GM10248 (cell line): ENCODE measurements at regions not wholly inside any gene's neighbourhood (a gene's known extent, or its start where the extent isn't known, plus 50 kb on each side); places are given as distances from the start of the nearest gene placed in this dataset.
"Not testable (repeated sequence)": the region's sequence is repeated elsewhere in the genome, so short reads cannot be mapped to it uniquely, and the experiment has no call there.

Experiments
- CTCF ChIA-PET: fragments of 300-600 bp; sonication (Branson Sonifier 250); formaldehyde crosslinking; extraction: SDS; loops from one replicate; lab custom pipeline; 2021; ENCODE audit warnings: antibody characterized with exemption; lab: Yijun Ruan, JAX
- POLR2A ChIA-PET: fragments of 350-650 bp; sonication (Branson Sonifier 250); formaldehyde crosslinking; extraction: SDS; loops from one replicate; lab custom pipeline; 2020; ENCODE audit warnings: antibody characterized with exemption; lab: Yijun Ruan, JAX
- DNase-seq: peaks from one replicate; pipeline ENCODE4 v3.0.0; 2012; ENCODE audit errors: extremely low spot score
- TF ChIP-seq, protein P1 (sequence below): IDR thresholded peaks from 2 replicates; pipeline ENCODE4 v1.5.1; 2012; ENCODE audit warnings: mild to moderate bottlenecking, low read depth; ENCODE audit errors: extremely low read depth, missing control alignments, control extremely low read depth

DNA sequence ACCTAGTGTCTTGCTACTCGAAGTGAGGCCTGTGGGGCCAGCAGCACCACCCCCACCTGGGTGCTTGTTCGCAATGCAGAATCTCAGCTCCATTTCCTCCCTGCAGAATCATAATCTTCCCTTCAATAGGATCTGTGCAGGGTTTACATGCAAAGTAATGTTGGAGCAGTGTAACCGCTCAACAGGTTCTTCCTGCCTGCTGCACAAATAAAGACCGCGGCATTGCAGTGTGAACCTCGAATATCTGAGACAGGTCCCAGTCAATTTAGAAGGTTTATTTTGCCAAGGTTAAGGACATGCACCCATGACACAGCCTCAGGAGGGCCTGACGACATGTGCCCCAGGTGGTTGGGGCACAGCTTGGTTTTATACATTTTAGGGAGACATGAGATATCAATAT lies 119.2 kb downstream of the TLR5 start:
- TF ChIP-seq, protein P1, sequence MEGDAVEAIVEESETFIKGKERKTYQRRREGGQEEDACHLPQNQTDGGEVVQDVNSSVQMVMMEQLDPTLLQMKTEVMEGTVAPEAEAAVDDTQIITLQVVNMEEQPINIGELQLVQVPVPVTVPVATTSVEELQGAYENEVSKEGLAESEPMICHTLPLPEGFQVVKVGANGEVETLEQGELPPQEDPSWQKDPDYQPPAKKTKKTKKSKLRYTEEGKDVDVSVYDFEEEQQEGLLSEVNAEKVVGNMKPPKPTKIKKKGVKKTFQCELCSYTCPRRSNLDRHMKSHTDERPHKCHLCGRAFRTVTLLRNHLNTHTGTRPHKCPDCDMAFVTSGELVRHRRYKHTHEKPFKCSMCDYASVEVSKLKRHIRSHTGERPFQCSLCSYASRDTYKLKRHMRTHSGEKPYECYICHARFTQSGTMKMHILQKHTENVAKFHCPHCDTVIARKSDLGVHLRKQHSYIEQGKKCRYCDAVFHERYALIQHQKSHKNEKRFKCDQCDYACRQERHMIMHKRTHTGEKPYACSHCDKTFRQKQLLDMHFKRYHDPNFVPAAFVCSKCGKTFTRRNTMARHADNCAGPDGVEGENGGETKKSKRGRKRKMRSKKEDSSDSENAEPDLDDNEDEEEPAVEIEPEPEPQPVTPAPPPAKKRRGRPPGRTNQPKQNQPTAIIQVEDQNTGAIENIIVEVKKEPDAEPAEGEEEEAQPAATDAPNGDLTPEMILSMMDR = no peak
- ChIA-PET POLR2A (no interaction called here), CTCF (no interaction called here)

DNA sequence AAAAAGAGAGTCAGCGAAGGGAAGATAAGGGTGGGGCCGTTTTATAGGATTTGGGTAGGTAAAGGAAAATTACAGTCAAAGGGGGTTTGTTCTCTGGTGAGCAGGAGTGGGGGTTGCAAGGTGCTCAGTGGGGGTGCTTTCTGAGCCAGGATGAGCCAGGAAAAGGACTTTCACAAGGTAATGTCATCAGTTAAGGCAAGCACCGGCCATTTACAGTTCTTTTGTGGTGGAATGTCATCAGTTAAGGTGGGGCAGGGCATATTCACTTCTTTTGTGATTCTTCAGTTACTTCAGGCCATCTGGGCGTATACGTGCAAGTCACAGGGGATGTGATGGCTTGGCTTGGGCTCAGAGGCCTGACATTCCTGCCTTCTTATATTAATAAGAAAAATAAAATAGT lies 118.6 kb downstream of the TLR5 start:
- DNase-seq, CTCF ChIA-PET, POLR2A ChIA-PET: not testable (repeated sequence)

More for the DNA sequence above, 119.2 kb downstream of the TLR5 start:
- no peak for DNase-seq

DNA sequence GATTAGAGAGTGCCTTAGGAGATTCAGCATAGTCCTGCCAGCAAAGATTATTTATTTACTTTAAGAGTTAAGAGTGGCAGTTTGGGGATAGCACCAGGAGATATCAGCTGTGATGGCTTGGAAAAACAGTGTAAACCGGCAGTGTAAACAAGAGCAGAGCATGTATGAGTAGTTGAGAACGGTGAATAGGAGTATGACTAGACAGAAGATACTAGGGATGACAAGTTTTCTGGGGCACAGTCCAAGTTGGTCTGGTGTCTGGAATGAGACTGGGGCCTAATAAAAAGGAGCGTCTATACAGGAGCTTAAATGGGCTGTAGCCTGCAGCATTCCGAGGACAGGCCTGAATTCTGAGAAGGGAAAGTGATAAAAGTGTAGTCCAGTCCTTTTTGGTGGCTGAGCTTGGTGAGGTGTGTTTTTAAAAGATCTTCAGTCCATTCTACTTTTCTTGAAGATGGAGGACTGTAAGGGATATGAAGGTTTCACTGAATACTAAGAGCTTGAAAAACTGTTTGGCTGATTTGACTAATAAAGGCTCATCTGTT lies 117.8 kb downstream of the TLR5 start:
- CTCF ChIA-PET, POLR2A ChIA-PET, DNase-seq: not testable (repeated sequence)

DNA sequence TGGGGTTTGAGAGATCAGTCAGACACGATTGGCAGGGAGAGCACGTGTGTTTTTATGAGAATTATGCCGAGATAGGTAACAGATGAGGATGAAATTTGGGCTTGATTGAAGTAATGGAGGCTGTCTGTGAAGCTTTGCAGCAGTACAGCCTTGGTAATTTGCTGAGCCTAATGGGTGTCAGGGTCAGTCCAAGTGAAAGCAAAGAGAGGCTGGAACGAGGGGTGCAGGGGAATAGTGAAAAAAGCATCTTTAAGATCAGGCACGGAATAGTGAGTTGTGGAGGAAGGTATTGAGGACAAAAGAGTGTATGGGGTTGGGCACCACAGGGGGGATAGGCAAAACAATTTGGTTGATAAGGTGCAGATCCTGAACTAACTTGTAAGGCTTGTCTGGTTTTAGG lies 116.4 kb downstream of the TLR5 start:
- POLR2A ChIA-PET, DNase-seq, CTCF ChIA-PET: not testable (repeated sequence)

DNA sequence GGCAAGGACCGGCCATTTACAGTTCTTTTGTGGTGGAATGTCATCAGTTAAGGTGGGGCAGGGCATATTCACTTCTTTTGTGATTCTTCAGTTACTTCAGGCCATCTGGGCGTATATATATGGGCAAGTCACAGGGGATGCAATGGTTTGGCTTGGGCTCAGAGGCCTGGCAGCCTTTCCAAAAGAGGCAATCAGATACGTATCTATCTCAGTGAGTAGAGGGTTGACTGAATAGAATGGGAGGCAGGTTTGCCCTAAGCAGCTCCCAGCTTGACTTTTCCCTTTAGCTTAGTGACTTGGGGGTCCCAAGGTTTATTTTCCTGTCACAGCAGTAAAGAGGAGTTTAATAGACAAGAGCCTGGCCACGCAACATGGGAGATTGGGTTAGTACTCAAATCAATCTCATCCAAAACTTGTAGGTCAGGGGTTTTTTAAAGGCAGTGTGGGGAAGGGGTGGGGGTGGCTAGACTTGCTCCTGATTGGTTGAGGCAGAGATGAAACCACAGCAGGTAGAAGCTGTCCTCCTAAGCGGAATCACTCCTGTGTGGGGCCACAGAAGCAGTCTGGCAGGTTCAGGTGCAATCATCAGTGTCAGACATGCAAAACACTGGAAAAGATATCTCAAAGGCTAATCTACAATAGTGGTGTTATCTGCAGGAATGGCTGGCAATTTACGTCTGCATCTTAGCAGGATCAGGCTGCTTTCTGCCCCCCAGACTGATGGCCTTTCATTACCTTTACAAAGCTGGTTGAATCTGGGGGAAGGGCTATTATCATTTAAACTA lies 112.9 kb downstream of the TLR5 start:
- TF ChIP-seq, protein P1 = no peak
- CTCF ChIA-PET = no interaction called here
- POLR2A ChIA-PET = no interaction called here
- no peak for DNase-seq

DNA sequence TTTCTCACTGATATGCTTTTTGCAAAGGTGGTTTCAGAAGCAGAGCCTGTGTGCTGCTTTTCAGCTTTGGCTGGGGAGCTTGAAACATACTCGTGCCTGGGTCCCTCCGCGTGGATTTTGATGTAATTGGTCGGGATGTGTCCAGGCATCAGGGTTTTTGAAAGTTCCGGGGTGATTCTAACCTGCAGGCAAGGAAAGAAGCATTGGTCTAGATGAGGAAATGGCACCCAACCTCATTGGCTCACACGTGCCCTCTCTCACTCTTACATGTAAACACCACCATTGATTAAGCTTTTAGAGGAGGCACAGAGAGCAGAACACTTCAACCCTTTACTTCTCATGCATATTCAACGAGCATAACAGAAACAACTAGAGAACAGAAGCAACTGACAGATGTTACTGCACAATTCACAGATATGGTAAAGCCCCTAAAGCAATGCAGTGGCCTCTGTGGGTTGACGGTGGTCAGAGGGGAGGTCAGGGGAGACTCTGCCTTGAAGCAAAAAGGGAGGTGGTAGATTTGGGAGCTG lies 112.1 kb downstream of the TLR5 start:
- no peak for DNase-seq
- TF ChIP-seq, protein P1 = no peak
- CTCF ChIA-PET = no interaction called here
- POLR2A ChIA-PET = no interaction called here

DNA sequence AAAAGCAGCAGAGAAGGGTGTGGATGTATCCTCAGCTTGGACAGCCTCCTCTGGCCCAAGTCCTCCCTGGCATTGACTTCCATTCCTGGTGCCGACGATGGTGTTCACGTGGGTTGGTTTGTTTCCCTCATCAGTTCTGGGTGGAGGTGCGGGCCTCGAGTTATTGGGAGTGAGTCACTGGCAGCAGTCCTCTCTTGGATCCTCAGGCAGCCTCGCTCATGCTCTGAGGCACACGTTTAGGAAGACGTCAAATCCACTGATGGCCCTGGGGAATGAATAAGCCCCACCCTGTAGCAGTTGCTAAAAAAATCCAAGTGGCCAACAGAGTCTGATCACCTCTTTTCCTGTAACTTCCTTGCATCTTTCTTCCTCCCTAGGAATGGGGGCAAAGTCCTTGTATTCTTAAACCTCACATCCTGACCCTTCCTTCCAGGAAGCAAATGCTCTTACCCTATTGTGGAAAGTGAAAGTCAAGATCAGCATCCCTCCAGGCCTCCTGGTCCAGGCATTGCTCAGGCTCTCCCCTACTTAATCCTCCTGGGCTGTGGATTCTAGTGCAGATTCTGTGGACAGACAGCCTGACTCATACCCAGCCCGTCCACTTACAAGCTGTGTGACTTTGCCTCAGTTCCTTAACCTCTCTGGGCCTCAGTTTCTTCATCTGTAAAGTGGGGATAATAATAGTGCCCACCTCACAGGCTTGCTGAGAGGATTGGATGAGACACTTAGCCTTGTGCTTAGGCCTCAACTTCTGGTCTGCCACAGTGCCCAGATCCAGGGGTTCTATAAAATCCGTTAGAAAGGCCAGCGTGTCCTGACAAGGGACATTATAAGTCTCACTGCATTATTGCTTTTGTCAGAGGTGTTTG lies 111.1 kb downstream of the TLR5 start:
- CTCF ChIA-PET = no interaction called here
- TF ChIP-seq, protein P1 = no peak
- no peak for DNase-seq
- POLR2A ChIA-PET = no interaction called here

DNA sequence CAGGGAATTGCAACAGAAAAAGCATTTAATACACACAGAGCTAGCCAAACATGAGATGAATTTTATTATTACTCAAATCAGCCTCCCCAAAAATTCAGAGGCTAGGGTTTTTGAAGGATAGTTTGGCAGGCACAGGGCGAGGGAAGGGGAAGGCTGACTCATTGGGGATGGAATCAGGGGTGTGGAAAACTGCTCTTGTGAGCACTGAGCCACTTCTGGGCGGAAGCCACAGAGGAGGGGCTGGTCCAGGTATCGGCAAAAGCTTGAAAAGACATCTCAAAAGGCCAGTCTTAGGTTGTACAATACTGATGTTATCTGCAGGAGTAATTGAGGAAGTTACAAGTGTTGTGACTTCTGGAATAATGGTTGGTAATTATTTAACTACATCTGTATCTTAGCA lies 109.4 kb downstream of the TLR5 start:
- CTCF ChIA-PET = no interaction called here
- TF ChIP-seq, protein P1 = no peak
- DNase-seq = no peak
- POLR2A ChIA-PET = no interaction called here
